Neutrophil (primary cell): ENCODE measurements at regions not wholly inside any gene's neighbourhood (a gene's known extent, or its start where the extent isn't known, plus 50 kb on each side); places are given as distances from the start of the nearest gene placed in this dataset.

Experiments
- H3K27ac ChIP-seq: fragments of 200-600 bp; sonication (generic); 2 replicates; pipeline ENCODE4 v1.5.1; 2016; ENCODE audit warnings: mild to moderate bottlenecking, moderate library complexity
- H3K27me3 ChIP-seq: fragments of 200-600 bp; sonication (generic); 2 replicates; pipeline ENCODE4 v1.6.0; 2016; ENCODE audit warnings: mild to moderate bottlenecking
- H3K36me3 ChIP-seq: fragments of 200-600 bp; sonication (generic); 2 replicates; pipeline ENCODE4 v1.5.1; 2017
- H3K4me1 ChIP-seq, 2 experiments: fragments of 200-600 bp in 1 of 2; sonication (generic) in 1 of 2; 1 replicate in 1 of 2; 2 replicates in 1 of 2; pipeline versions ENCODE4 v1.5.1 to v1.6.1; 2013 to 2016; ENCODE audit warnings: low read depth in 1 of 2, low read length in 1 of 2, mild to moderate bottlenecking in 1 of 2, moderate library complexity in 1 of 2; ENCODE audit not compliant: control insufficient read depth in 1 of 2, insufficient read depth in 1 of 2
- H3K4me3 ChIP-seq, 2 experiments: fragments of 200-600 bp in 1 of 2; sonication (generic) in 1 of 2; 1 replicate in 1 of 2; 2 replicates in 1 of 2; pipeline ENCODE4 v1.5.1; 2013 to 2016; ENCODE audit warnings: low read depth in 1 of 2, low read length in 1 of 2, mild to moderate bottlenecking in 1 of 2, moderate library complexity in 1 of 2
- H3K9me3 ChIP-seq: fragments of 200-600 bp; sonication (generic); 2 replicates; pipeline ENCODE4 v1.5.1; 2016
- CTCF ChIP-seq: fragments of 200-600 bp; sonication (generic); IDR thresholded peaks from 2 replicates; pipeline ENCODE4 v1.5.1; 2016; ENCODE audit warnings: antibody characterized with exemption

- Histone ChIP-seq H3K27me3 (no peaks in the 10 kb centered on the region), H3K27ac (no peak overlapping the region), H3K4me3 (no peak overlapping the region), H3K4me1 (no peaks in the 10 kb centered on the region), H3K9me3 (no peaks in the 10 kb centered on the region), H3K36me3 (no peaks in the 10 kb centered on the region)
- no peak for TF ChIP-seq CTCF
These were observed 460.4 kb upstream of the BOD1L1 start for GRCh38 chr4:14087921-14088320.

GRCh38 chr4:14091531-14091930, 464.0 kb upstream of the BOD1L1 start:
- H3K27me3 ChIP-seq = no peaks in the 10 kb centered on the region
- no peak overlapping the region for H3K27ac ChIP-seq
- H3K9me3 ChIP-seq = no peaks in the 10 kb centered on the region
- H3K4me3 ChIP-seq = no peak overlapping the region
- no peaks in the 10 kb centered on the region for H3K4me1 ChIP-seq
- no peaks in the 10 kb centered on the region for H3K36me3 ChIP-seq
- no peak for TF ChIP-seq CTCF

- Histone ChIP-seq H3K9me3 (no peaks in the 10 kb centered on the region), H3K4me3 (no peak overlapping the region), H3K4me1 (no peaks in the 10 kb centered on the region), H3K27me3 (no peaks in the 10 kb centered on the region), H3K36me3 (no peaks in the 10 kb centered on the region), H3K27ac (no peak overlapping the region)
- TF ChIP-seq CTCF = no peak
These were observed 464.4 kb upstream of the BOD1L1 start for GRCh38 chr4:14091966-14092365.

- Histone ChIP-seq H3K27me3 (no peaks in the 10 kb centered on the region), H3K36me3 (no peaks in the 10 kb centered on the region), H3K4me1 (no peaks in the 10 kb centered on the region), H3K4me3 (no peak overlapping the region), H3K9me3 (no peaks in the 10 kb centered on the region), H3K27ac (no peak overlapping the region)
- TF ChIP-seq CTCF = no peak
These were observed 465.2 kb upstream of the BOD1L1 start for GRCh38 chr4:14092741-14093140.

GRCh38 chr4:14095831-14096230, 468.3 kb upstream of the BOD1L1 start:
- Histone ChIP-seq H3K27me3 (no peaks in the 10 kb centered on the region), H3K4me1 (no peaks in the 10 kb centered on the region), H3K4me3 (no peak overlapping the region), H3K36me3 (no peaks in the 10 kb centered on the region), H3K27ac (no peak overlapping the region), H3K9me3 (no peaks in the 10 kb centered on the region)
- TF ChIP-seq CTCF = no peak

GRCh38 chr4:14096396-14096965, 469.0 kb upstream of the BOD1L1 start:
- TF ChIP-seq CTCF = no peak
- no peaks in the 10 kb centered on the region for H3K9me3 ChIP-seq
- no peaks in the 10 kb centered on the region for H3K27me3 ChIP-seq
- no peaks in the 10 kb centered on the region for H3K36me3 ChIP-seq
- H3K27ac ChIP-seq = no peak overlapping the region
- no peak overlapping the region for H3K4me3 ChIP-seq
- H3K4me1 ChIP-seq = no peaks in the 10 kb centered on the region
